Kidney glomerular epithelial cell (primary cell): ENCODE measurements at regions not wholly inside any gene's neighbourhood (a gene's known extent, or its start where the extent isn't known, plus 50 kb on each side); places are given as distances from the start of the nearest gene placed in this dataset.
"Not testable (repeated sequence)": the region's sequence is repeated elsewhere in the genome, so short reads cannot be mapped to it uniquely, and the experiment has no call there.

Experiments
- DNase-seq: peaks from one replicate; lab custom pipeline; 2025; lab: John Stamatoyannopoulos, UW

DNA sequence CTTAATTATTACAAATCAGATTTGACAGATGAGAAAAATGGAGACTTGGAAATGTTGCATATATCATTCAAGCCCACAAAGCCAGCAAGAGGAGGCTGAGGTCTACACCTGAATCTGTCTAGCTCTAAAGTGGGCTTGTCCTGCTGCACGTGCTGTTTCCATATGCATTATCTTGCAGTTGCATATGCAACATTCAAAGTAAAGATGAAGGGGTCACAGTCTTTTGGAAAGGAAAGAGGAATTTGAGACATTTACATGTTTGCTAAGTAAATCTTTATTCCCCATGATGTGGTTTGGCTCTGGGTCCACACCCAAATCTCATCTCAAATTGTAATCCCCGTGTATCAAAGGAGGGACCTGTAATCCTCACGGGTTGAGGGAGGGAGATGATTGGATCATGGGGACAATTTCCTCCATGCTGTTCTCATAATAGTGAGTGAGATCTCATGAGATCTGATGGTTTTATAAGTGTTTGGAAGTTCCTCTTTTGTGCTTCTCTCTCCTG, 98.3 kb downstream of the BACH1 start:
- DNase-seq: no peak

DNA sequence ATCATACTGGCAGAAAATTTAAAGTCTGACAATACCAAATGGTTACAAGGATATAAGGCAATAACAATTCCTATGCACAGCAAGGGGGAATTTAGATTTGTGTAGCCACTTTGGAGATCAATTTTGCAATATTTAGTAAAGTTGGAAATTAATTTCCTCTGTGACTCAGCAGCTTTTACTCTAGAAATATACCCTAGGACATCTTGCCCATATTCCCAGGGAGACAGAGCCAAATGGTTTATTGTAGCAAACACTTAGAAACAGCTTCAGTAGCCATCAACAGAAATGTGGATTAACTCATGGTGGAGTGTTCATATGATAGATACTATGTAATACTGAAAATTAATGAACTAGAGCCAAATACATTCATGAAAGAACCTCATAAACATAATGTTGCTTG, 104.6 kb downstream of the BACH1 start:
- no peak for DNase-seq

DNA sequence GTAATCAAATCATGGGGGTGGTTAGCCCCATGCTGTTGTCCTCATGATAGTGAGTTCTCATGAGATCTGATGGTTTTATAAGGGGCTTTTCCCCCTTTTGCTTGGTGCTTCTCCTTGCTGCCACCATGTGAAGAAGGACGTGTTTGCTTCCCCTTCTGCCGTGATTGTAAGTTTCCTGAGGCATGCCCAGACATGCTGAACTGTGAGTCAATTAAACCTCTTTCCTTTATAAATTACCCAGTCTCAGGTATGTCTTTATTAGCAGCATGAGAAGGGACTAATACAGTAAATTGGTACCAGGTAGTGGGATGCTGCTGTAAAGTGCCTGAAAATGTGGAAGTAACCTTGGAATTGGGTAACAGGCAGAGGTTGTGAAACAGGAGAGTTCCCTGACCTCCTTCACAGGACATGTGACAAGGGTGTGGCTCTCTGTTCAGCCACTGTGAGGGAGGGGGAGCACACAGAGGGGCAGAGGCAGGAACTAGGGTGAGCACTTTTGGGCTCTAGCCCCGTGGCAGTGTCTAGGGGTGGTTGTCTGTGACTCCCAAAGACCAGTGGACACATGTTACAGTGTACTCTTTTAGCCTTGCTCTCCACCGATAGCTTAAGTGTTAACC, 105.3 kb downstream of the BACH1 start:
- no peak for DNase-seq

DNA sequence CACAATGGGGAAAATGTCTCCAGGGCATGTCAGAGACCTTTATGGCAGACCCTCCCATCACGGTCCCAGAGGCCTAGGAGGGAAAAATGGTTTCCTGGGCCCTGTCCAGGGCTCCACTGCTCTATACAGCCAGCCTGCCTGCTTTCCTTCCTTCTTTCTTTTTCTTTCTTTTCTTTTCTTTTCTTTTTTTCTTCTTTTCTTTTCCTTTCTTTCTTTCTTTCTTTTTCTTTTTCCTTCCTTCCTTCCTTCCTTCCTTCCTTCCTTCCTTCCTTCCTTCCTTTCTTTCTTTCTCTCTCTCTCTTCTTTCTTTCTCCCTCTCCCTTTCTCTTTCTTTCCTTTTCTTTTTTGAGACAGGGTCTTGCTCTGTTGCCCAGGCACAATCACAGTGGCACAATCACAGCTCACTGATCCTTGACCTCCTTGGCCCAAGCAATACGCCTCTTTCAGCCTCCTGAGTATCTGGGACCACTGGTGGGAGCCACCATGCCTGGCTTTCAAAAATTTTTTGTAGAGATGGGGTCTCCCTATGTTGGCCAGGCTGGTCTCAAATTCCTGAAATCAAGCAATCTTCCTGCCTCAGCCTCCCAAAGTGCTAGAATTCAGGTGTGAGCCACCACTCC, 106.9 kb downstream of the BACH1 start:
- DNase-seq: no peak

DNA sequence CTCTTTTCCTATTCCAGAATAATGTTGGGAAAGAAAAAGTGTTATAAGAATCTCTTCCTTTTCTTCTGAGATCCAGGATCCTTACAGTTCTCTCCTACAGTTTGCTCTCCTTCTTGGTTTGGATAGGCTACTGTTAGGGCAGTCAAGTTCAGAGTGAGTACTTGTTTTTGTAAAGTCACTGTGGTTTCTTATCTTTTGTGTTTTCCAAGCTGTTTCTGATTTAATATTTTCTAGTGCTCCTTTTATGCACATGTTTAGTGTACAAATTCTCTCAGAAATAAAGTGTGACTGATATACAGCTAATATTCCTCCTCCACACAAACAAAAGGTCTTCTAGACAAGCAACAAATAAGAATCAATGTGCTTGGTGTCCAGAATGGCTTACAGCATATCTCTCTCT, 107.7 kb downstream of the BACH1 start:
- no peak for DNase-seq

DNA sequence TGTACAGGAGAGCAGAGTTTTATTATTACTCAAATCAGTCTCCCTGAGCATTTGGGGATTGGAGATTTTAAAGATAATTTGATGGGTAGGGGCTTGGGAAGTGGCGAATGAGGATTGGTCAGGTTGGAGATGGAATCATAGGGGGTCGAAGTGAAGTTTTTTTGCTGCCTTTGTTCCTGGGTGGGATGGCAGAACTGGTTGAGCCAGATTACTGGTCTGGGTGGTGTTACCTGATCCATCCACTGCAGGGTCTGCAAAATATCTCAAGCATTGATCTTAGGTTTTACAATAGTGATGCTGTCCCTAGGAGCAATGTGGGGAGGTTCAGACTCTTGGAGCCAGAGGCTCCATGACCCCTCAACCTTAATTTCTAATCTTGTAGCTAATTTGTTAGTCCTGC, 108.8 kb downstream of the BACH1 start:
- no peak for DNase-seq

DNA sequence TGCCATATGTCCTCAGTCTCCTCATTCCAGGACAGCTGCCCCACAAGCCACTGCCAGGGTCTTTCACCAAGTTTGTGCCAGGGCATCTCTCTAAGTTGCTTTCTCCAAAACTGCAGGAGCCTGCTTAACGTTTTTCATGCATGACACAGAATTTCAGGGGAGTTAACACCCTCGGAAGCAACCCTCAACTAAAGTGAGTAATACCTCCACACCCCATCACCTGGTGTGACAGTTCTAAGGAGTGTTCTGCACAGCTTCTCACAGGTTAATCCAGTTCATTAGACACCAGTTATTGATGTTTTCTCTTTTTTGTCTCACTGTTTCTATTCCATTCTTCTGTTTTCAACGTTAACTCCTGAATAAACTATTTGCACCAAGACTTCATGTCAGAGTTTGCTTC, 115.0 kb downstream of the BACH1 start:
- DNase-seq: no peak

DNA sequence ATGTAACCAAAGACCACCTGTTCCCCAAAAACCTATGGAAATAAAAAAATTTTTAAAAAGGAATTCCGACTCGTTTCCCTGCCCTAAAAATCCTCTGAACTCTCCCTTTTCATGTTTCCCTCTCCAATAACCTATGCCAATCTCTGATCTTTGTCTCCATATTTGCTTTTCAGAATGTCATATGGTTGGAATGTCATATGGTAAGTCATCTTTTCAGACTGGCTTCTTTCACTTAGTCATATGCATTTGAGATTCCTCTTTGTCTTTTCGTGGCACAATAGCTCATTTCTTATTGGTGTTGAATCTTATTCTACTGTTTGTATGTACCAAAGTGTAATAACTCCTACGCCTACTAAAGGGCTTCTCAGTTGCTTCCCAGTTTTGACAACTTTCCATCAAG, 117.5 kb downstream of the BACH1 start:
- DNase-seq: no peak

DNA sequence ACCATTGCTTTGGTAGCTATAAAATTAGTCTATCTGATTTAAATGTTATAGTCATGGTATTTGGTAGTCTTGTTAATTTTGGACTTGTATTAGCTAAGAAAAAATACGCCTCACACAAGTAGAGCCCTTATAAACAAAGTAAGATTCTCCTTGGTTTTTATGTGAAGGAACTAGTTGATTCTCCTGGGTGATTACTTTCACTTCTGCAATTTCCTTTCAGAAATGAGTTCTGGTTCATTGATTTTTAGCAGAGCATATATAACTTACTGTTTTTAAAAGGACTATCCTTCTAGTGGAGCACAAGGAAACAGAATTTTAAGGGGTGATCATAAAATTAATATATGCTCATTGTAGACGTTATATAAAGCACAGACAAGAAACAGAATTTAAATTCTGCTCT, 120.1 kb downstream of the BACH1 start:
- no peak for DNase-seq

DNA sequence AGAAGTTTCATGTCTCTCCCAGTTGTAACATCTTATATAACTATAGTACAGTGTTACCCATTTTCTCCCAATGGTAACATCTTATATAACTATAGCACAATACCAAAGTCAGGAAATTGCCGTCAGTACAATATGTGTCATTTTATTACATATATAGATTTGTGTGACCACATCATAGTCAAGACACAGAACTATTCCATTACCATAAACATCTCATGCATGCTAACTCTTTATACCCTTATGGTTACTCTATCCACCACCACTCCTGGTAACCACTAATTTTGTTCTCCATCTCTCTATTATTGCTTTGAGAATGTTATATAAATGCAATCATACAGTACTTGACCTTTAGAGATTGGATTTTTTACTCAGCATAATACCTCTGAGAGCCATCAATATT, 120.7 kb downstream of the BACH1 start:
- no peak for DNase-seq

DNA sequence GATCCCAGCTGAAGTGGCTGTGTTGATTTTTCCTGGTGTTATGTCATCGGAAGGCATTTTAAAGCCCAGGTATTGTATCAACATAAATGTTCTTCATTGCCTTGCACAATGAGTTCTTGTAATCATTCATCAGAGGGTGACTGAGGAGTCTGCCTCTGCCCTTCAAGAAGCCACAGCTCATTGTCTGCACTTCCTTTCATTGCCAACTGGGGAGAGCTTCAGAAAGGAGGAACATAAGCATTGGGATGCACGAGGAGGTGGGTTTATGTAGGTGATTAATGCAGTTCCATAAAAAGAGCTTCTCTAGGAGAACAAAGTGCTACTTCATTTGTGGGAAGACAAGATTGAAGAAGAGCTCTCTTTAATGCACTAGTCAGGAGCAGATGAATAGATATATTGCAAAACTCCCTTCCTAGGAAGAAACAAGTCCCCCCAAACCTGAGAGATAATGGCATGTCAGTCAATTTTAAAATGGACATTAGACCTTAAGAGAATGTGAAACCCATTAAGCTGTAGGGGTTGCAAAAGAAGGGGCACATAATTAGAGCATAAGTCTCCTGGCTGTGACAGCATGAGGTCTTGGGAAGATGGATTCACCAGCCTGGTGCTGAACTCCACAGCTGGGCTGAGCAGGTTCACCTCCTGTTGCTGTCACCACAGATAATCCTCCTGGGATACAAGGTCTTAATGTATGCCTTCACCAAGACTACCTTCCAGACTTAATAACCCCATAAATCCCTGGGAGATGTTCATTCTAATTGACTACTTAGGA, 124.6 kb downstream of the BACH1 start:
- peak; percentile 71 for DNase-seq

DNA sequence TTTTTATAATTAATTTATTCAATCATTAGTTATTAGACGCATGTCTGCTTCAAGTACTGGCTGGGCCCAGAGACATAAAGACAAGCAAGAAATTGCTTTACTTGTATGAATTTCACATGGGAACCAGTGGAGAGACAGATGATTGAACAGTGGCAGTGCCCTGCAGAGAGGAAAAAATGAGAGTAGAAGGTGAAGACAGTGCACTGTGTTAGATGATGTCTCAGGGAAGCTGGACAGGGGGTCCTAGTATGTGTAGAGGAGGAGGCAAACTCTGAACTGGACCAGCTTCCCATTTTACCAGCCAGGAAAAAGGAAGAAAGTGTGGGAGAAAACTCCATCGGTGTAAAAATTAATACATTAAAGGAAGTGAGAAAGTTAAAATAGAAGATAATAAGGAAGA, 126.0 kb downstream of the BACH1 start:
- no peak for DNase-seq

DNA sequence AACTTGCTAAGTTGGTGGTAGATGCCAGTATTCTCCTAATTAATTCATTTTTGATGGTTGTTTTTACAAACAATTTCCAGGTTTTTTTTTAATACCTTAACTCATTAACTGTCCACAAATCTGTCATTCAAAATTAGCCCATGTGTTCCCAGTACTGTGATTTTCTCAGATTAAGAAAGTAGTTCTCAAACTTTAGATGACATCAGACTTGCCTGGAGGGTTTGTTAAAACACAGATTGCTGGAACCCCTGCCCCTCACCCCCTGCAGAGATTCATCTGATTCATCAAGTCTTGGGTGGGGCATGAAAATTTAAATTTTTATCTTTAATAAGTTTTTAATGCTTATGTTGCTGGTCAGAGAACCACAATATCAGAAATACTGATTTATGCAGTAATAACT, 130.5 kb downstream of the BACH1 start:
- no peak for DNase-seq

DNA sequence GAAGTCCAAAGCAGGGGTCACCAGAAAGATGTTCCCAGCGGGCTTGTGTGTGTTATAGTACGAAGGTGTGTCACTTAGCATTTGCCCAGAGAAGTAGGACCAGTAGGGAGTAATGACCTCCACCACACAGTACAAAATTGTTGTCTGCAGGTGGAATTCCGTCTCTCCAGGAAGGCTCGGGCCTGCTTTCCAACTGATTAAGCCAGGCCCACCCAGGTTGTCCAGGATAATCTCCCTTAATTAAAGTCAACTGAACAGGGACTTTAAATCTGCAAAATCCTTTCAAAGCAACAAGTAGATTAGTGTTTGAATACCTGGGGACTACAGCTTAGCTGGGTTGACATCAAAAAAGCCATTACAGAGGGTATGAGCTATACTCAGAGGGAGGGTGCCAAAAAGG, 131.3 kb downstream of the BACH1 start:
- no peak for DNase-seq

DNA sequence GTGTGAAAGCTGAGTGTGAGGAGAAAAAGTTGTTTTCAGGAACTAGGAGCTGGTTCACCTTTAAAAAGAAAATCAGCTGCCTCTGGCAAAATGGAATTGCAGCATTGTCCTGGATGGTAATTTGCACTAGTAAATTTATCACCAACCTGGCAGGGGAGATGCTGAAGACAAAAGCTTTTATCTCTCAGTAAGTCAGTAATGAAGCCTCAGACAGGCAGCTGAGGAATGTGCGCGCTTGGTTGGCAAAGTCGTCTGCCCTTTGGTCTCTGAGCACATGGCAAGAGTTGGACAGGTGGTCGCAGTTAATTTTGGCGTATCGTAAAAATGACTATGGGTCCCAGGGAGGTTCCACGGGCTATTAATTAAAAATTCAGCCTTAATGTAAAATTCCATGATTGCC, 131.9 kb downstream of the BACH1 start:
- DNase-seq: peak; percentile 10

DNA sequence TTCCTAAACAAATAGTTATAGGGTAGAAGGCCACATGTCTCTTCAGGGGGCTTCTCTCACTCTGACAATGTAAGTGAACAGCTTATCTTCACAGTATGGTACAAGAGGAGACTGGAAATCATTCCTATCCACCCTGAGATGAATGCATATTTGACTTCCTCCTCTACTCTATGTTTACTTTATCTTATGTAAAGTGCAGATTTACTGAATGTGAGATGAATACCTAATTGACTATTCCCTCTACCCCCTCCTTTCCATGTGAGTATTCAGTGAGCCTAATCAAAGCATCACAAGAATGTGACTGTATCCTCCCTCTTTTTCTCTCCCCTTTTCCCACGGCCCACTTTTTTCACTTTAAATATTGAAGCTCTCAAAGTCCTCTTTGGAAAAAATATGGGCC, 132.5 kb downstream of the BACH1 start:
- no peak for DNase-seq

DNA sequence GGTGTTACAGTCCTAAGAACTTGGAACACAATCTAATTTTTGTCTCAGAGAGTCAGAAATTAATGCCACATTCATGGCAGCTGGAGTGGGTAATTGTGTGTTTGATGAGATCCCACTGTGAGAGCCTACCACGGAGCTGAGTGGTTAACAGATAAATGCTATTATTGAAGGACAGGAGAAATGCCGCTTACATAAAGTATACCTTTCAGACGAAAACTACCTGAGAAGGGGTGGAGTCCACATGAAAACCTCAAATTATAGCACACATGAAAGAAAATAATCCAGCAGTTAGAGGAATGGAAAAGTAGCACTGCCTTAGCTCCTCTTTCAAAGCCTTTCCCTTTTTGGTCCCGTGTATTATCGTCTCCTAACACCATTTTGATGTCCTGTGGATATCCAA, 133.0 kb downstream of the BACH1 start:
- DNase-seq: no peak

DNA sequence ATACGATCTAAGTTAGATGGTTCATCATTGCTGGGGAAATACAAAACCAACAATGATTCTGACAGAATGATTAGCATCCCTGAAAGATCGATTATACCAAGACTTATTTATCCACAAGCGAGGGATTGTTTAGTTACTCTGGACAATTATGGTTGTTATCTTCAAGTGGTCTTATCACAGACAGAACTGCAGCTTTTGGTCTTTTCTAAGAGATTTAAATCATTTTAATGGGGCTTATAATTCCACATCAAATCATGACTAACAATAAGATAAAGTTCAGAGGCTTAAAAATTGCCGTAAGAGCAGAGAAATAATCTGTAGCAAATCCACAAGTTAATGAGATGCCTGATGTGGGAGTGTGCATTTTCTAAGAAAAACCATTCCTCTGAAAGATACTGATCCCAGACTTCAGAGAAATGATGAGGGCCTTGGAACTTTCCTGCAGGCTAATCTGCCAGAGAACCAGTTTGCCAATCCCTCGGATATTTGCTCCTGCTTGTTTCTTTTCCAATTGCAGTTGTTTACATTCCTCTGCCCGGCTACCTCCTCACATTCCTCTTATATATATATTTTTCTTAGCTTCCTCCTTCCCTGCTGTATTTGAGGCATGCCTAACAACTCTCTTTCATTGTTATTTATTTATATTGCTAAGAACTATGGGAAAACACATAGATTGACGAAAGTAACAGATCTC, 134.8 kb downstream of the BACH1 start:
- no peak for DNase-seq

DNA sequence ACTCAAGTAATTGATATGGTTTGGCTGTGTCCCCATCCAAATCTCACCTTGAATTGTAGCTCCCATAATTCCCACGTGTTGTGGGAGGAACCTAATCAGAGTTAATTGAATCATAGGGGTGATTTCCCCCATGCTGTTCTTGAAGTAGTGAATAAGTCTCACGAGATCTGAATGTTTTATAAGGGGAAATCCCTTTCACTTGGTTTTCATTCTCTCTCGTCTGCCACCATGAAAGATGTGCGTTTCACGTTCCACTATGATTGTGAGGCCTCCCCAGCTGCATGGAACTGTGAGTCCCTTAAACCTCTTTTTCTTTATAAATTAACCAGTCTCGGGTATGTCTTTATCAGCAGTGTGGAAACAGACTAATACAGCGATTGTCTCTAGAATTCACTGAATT, 135.4 kb downstream of the BACH1 start:
- DNase-seq: no peak

DNA sequence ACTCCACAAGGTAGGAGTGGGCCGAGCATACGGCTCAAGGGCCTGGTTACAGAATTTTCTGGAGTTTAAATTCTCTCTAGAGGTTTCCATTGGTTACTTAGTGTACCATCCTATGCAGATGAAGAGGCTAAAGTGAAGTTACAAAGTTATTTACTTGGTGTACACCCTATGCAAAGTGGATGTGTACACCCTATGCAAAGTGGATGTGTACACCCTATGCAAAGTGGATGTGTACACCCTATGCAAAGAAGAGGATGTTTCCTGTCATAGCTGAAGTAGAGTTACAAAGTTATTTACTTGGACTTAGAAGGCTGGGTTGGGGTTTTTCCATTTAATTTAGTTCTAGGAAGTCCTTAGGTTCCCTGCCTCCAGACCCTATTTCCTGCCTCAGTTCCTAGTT, 136.3 kb downstream of the BACH1 start:
- DNase-seq: not testable (repeated sequence)

DNA sequence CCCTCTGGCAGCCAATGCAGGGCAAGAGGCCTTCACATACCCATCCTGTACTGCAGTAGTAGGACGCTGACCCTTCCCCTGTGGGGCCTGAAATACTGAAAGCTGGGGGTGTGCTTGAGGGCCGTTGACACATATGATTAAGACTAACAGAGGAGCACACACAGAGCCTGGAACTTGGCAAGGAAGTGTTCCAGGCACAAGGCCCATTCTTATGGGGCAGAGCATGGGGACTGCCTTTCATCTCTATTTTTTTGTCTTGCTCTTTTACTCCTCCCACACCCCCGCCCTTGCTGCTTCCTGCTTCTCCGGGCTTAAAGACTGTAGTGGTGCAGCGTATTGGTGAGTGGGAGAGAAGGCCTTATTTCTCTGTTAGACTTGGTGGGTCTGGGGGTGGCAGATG, 137.4 kb downstream of the BACH1 start:
- no peak for DNase-seq

DNA sequence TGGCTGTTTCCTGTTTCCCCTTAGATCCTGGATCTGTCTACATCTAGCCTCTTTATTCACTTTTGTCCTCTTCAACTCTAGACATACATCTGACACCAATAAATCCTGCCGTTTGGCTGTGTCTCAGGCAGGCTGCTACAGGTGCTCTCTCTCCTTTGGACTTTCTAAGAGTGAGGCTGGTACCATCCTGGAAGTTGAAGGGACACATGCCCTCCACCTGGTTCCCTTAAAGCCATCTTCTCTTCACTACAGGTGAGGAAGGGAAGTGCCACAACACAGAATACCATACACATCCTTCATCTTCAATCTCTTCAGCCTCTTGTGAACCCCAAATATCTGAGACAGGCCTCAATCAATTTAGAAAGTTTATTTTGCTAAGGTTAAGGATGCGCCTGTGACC, 137.9 kb downstream of the BACH1 start:
- no peak for DNase-seq

DNA sequence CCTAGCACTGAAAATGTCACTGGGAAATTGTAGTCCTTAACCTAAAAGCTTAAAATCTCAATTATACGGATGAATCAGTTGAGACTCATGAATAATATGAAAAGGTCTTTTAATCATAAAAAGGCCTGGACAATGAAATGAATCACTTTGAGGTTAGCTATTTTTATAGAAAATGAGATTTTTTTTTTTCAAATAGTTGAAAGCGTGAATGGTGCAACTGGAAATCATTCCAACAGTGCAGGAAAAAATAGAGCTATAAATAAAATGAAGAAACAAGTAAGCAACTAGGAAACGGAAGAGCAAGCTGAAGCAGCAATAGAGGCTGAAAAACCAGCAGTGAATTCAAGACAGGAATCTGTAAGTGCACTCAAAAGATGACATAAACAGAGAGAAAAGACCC, 142.9 kb downstream of the BACH1 start:
- DNase-seq: no peak
